IMR-90 (cell line): ENCODE measurements at regions not wholly inside any gene's neighbourhood (a gene's known extent, or its start where the extent isn't known, plus 50 kb on each side); places are given as distances from the start of the nearest gene placed in this dataset.

Source experiments
- ATAC-seq: fragments of 200-7000 bp; cut with Tn5 transposase; 2 replicates; pipeline ENCODE4 v1.9.1; 2020; ENCODE audit warnings: low read depth, mild to moderate bottlenecking, moderate library complexity
- BruUV-seq: library from RNA; stranded (reverse); fragments of 400-500 nt; replicated peaks from 2 replicates; lab custom pipeline; 2021; lab: Mats Ljungman, UMichigan
- CTCF ChIA-PET: fragments of 300-600 bp; formaldehyde crosslinking; extraction: SDS; loops from one replicate; lab custom pipeline; 2021; ENCODE audit warnings: antibody characterized with exemption; lab: Yijun Ruan, JAX
- POLR2A ChIA-PET: fragments of 300-600 bp; sonication (Branson Sonifier 250); formaldehyde crosslinking; loops from one replicate; lab custom pipeline; 2022; ENCODE audit warnings: antibody characterized with exemption; ENCODE audit not compliant: unreplicated experiment; lab: Charles Lee
- DNase-seq: peaks from one replicate; pipeline ENCODE4 v3.0.0; 2013
- H2AFZ ChIP-seq: replicated peaks from 2 replicates; pipeline ENCODE3; 2013; ENCODE audit warnings: low read length, mild to moderate bottlenecking; ENCODE audit not compliant: poor library complexity
- H2AK5ac ChIP-seq: 2 replicates; pipeline ENCODE4 v1.6.1; 2013; ENCODE audit warnings: low read depth, low read length, inconsistent platforms
- H2AK9ac ChIP-seq: replicated peaks from 2 replicates; pipeline ENCODE3; 2013; ENCODE audit warnings: mild to moderate bottlenecking, low read depth, low read length, moderate library complexity; ENCODE audit not compliant: poor library complexity
- H2BK120ac ChIP-seq: 2 replicates; pipeline ENCODE4 v1.6.1; 2013; ENCODE audit warnings: low read depth, low read length, inconsistent platforms
- H2BK15ac ChIP-seq: 3 replicates; pipeline ENCODE4 v1.6.1; 2013; ENCODE audit warnings: low read depth, low read length, inconsistent platforms
- H2BK20ac ChIP-seq: 2 replicates; pipeline ENCODE4 v1.6.1; 2013; ENCODE audit warnings: low read depth, mild to moderate bottlenecking, inconsistent platforms, low read length, moderate library complexity
- H2BK5ac ChIP-seq: 2 replicates; pipeline ENCODE4 v1.6.1; 2013; ENCODE audit warnings: mild to moderate bottlenecking, low read depth, low read length, inconsistent platforms; ENCODE audit not compliant: poor library complexity, severe bottlenecking
- H3K14ac ChIP-seq: replicated peaks from 2 replicates; pipeline ENCODE4 v1.6.1; 2013; ENCODE audit warnings: low read depth, low read length, inconsistent platforms
- H3K18ac ChIP-seq: 2 replicates; pipeline ENCODE4 v1.6.1; 2013; ENCODE audit warnings: low read depth, low read length, control low read depth
- H3K23ac ChIP-seq: 2 replicates; pipeline ENCODE4 v1.6.1; 2013; ENCODE audit warnings: low read depth, low read length, inconsistent platforms
- H3K27ac ChIP-seq: 2 replicates; pipeline ENCODE4 v1.5.1; 2013; ENCODE audit warnings: mild to moderate bottlenecking, control low read depth, low read length; ENCODE audit not compliant: insufficient read depth
- H3K27me3 ChIP-seq: 2 replicates; pipeline ENCODE4 v1.6.1; 2013; ENCODE audit warnings: low read length; ENCODE audit not compliant: control insufficient read depth, insufficient read depth
- H3K36me3 ChIP-seq: 2 replicates; pipeline ENCODE4 v1.6.1; 2013; ENCODE audit warnings: low read length, mixed read lengths; ENCODE audit not compliant: control insufficient read depth, insufficient read depth
- H3K4ac ChIP-seq: 2 replicates; pipeline ENCODE4 v1.6.1; 2013; ENCODE audit warnings: low read depth, low read length, inconsistent platforms
- H3K4me1 ChIP-seq: 2 replicates; pipeline ENCODE4 v1.6.1; 2013; ENCODE audit warnings: low read length, mixed read lengths; ENCODE audit not compliant: control insufficient read depth, insufficient read depth
- H3K4me2 ChIP-seq: 2 replicates; pipeline ENCODE4 v1.6.1; 2013; ENCODE audit warnings: low read depth, mild to moderate bottlenecking, control low read depth, low read length, moderate library complexity
- H3K4me3 ChIP-seq: 2 replicates; pipeline ENCODE4 v1.5.1; 2013; ENCODE audit warnings: low read depth, mild to moderate bottlenecking, control low read depth, low read length, moderate library complexity; ENCODE audit not compliant: insufficient read depth
- H3K56ac ChIP-seq: 2 replicates; pipeline ENCODE4 v1.6.1; 2013; ENCODE audit warnings: low read length, inconsistent platforms; ENCODE audit not compliant: insufficient read depth; ENCODE audit errors: extremely low read depth
- H3K79me1 ChIP-seq, 2 experiments: 2 replicates each; pipeline ENCODE4 v1.6.1; 2013; ENCODE audit warnings: low read length in 2 of 2, inconsistent platforms in 1 of 2, low read depth in 1 of 2
- H3K9ac ChIP-seq: 2 replicates; pipeline ENCODE4 v1.6.1; 2013; ENCODE audit warnings: low read depth, low read length, control low read depth
- H3K9me1 ChIP-seq: 2 replicates; pipeline ENCODE4 v1.6.1; 2013; ENCODE audit warnings: low read length, inconsistent platforms; ENCODE audit not compliant: insufficient read depth
- H3K9me3 ChIP-seq: 2 replicates; pipeline ENCODE4 v1.6.1; 2013; ENCODE audit warnings: low read length; ENCODE audit not compliant: control insufficient read depth, insufficient read depth
- H4K20me1 ChIP-seq: 2 replicates; pipeline ENCODE4 v1.6.1; 2013; ENCODE audit warnings: low read length, inconsistent platforms; ENCODE audit not compliant: insufficient read depth
- H4K5ac ChIP-seq: 2 replicates; pipeline ENCODE4 v1.6.1; 2013; ENCODE audit warnings: mild to moderate bottlenecking, low read depth, low read length, control low read depth
- H4K8ac ChIP-seq, 2 experiments: 2 replicates each; pipeline ENCODE4 v1.6.1; 2013; ENCODE audit warnings: low read depth in 2 of 2, low read length in 2 of 2, control low read depth in 1 of 2, inconsistent platforms in 1 of 2
- H4K91ac ChIP-seq: 2 replicates; pipeline ENCODE4 v1.6.1; 2013; ENCODE audit warnings: low read depth, low read length, inconsistent platforms; ENCODE audit not compliant: insufficient read depth
- BHLHE40 ChIP-seq: fragments of 150-350 bp; IDR thresholded peaks from 2 replicates; pipeline ENCODE4 v1.6.1; 2016; ENCODE audit warnings: mild to moderate bottlenecking, low read depth, low read length
- CEBPB ChIP-seq: IDR thresholded peaks from 2 replicates; pipeline ENCODE4 v1.6.1; 2012; ENCODE audit warnings: low read depth, low read length, improper control_type of control experiment
- CHD1 ChIP-seq: IDR thresholded peaks from 2 replicates; pipeline ENCODE4 v1.6.1; 2012; ENCODE audit warnings: low read depth, low read length, improper control_type of control experiment
- FOS ChIP-seq: fragments of 150-350 bp; IDR thresholded peaks from 2 replicates; pipeline ENCODE4 v1.6.1; 2016; ENCODE audit warnings: low read depth, low read length
- MAFK ChIP-seq: IDR thresholded peaks from 2 replicates; pipeline ENCODE4 v1.6.1; 2012; ENCODE audit warnings: low read depth, low read length, improper control_type of control experiment
- MAZ ChIP-seq: IDR thresholded peaks from 2 replicates; pipeline ENCODE4 v1.6.1; 2012; ENCODE audit warnings: low read depth, mild to moderate bottlenecking, low read length, improper control_type of control experiment, moderate library complexity, borderline replicate concordance
- MXI1 ChIP-seq: IDR thresholded peaks from 2 replicates; pipeline ENCODE4 v1.6.1; 2012; ENCODE audit warnings: low read depth, mild to moderate bottlenecking, low read length, moderate library complexity, borderline replicate concordance
- NFE2L2 ChIP-seq: fragments of 150-350 bp; IDR thresholded peaks from 2 replicates; pipeline ENCODE4 v1.6.1; 2016; ENCODE audit warnings: low read depth, mild to moderate bottlenecking, low read length
- POLR2A ChIP-seq: IDR thresholded peaks from 2 replicates; pipeline ENCODE4 v1.6.1; 2012; ENCODE audit warnings: mild to moderate bottlenecking, low read depth, low read length
- RAD21 ChIP-seq: IDR thresholded peaks from 2 replicates; pipeline ENCODE4 v1.6.1; 2012; ENCODE audit warnings: low read length, improper control_type of control experiment
- RCOR1 ChIP-seq: IDR thresholded peaks from 2 replicates; pipeline ENCODE4 v1.6.1; 2012; ENCODE audit warnings: mild to moderate bottlenecking, low read length, improper control_type of control experiment; ENCODE audit not compliant: insufficient replicate concordance
- RFX5 ChIP-seq: IDR thresholded peaks from 2 replicates; pipeline ENCODE4 v1.8.0; 2012; ENCODE audit warnings: low read depth, mild to moderate bottlenecking, low read length, moderate library complexity
- SMC3 ChIP-seq: fragments of 150-350 bp; IDR thresholded peaks from 2 replicates; pipeline ENCODE4 v1.6.1; 2016; ENCODE audit warnings: low read depth, mild to moderate bottlenecking, antibody characterized with exemption, low read length, moderate library complexity
- WGBS, 2 experiments: methylation state at CpG; one replicate each; pipeline versions ENCODE4 v1.1.5 to v1.1.7; 2013; ENCODE audit warnings: missing lambda C conversion rate in 2 of 2; ENCODE audit not compliant: insufficient read length in 1 of 2; ENCODE audit errors: extremely low coverage in 2 of 2; 5-methylcytosine and 5-hydroxymethylcytosine counted together
- dilution Hi-C: fragments of 300-500 bp; cut with HindIII; formaldehyde crosslinking; loops from one replicate; pipeline ENCODE4 v1.14.3; 2018; ENCODE audit warnings: low sequenced_read_pairs; ENCODE audit not compliant: unreplicated experiment
- in situ Hi-C: fragments of 300-500 bp; cut with MboI; formaldehyde crosslinking; loops from 3 replicates; pipeline ENCODE4 v1.14.3; 2019; ENCODE audit warnings: low sequenced_read_pairs, inconsistent platforms, mixed read lengths
- intact Hi-C: fragments of 100-400 bp; cut with micrococcal nuclease; formaldehyde crosslinking; loops from 2 replicates; pipeline ENCODE4 v1.10.0; 2022
- TF ChIP-seq, protein P1 (sequence below): fragments of 150-350 bp; IDR thresholded peaks from 2 replicates; pipeline ENCODE4 v1.6.1; 2017; ENCODE audit warnings: mild to moderate bottlenecking, antibody characterized with exemption, low read length, low read depth
- TF ChIP-seq, protein P2 (sequence below): fragments of 150-350 bp; IDR thresholded peaks from 2 replicates; pipeline ENCODE4 v1.6.1; 2016; ENCODE audit warnings: low read depth, mild to moderate bottlenecking, low read length, moderate library complexity, borderline replicate concordance
- TF ChIP-seq, protein P3 (sequence below): conservative IDR thresholded peaks from 2 replicates; pipeline ENCODE4 v1.5.1; 2012; ENCODE audit warnings: mild to moderate bottlenecking, low read depth, low read length, improper control_type of control experiment

DNA sequence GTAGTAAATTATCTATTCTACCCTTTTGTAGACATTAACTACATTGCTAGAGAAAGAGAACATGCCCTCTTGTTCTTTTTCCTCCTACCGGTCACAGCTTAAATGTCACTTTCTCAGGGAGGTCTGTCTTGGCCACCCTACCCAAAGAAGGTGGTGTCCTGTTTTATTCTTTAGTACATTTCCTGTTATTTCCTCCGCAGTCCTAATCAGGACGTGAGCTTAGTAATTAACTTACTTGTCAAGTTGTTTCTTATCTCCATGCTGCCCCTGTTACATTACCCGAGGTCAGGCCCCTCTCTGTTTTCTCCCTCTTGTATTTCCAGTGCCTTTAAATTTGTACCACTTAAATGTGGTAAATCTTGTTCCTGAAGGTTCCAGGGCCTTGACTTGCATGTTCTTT is 73.7 kb upstream of the RMDN2 start:
- Histone ChIP-seq H2BK20ac (no peak overlapping the region), H3K4me2 (no peak overlapping the region), H2AK5ac (peak overlapping the region; percentile 27; the same call in 1 of the 2 replicates), H3K4ac (no peak overlapping the region), H3K4me1 (peaks cover 14% of the 10 kb centered on the region), H3K4me3 (no peak overlapping the region), H2AK9ac (no peak overlapping the region), H3K23ac (no peak overlapping the region), H3K14ac (no peak overlapping the region), H3K9me3 (no peaks in the 10 kb centered on the region), H2AFZ (no peak overlapping the region), H3K18ac (peak overlapping the region; percentile 29; the same call in 1 of the 2 replicates), H3K36me3 (no peaks in the 10 kb centered on the region), H4K8ac (peak overlapping the region in 1 of 2 experiments; percentile 27; a peak in 1 of 4 replicates), H3K27ac (no peak overlapping the region), H4K20me1 (no peaks in the 10 kb centered on the region), H4K5ac (no peak overlapping the region), H4K91ac (no peak overlapping the region), H3K9ac (no peak overlapping the region), H2BK120ac (no peak overlapping the region), H3K27me3 (no peaks in the 10 kb centered on the region), H2BK15ac (no peak overlapping the region), H2BK5ac (no peak overlapping the region), H3K56ac (no peak overlapping the region), H3K9me1 (peaks cover 11% of the 10 kb centered on the region), H3K79me1 (no peaks in the 10 kb centered on the region)
- no CpG with 5 or more reads among the region's 4 CpGs for WGBS, 2 experiments
- POLR2A ChIA-PET = interaction anchor here (0.6 kb wide), 1 partner anchor 197 kb away, joined by 4 read pairs; no protein-coding TSS in a partner anchor
- intact Hi-C loops (no loop called here), in situ Hi-C loops (no loop called here), dilution Hi-C loops (no loop called here)
- no TSS peak for BruUV-seq
- no peak for TF ChIP-seq RCOR1
- TF ChIP-seq, protein P1, sequence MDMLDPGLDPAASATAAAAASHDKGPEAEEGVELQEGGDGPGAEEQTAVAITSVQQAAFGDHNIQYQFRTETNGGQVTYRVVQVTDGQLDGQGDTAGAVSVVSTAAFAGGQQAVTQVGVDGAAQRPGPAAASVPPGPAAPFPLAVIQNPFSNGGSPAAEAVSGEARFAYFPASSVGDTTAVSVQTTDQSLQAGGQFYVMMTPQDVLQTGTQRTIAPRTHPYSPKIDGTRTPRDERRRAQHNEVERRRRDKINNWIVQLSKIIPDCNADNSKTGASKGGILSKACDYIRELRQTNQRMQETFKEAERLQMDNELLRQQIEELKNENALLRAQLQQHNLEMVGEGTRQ = no peak
- TF ChIP-seq MXI1 = no peak
- no peak for TF ChIP-seq NFE2L2
- no peak for TF ChIP-seq CEBPB
- TF ChIP-seq POLR2A = no peak
- TF ChIP-seq, protein P2, sequence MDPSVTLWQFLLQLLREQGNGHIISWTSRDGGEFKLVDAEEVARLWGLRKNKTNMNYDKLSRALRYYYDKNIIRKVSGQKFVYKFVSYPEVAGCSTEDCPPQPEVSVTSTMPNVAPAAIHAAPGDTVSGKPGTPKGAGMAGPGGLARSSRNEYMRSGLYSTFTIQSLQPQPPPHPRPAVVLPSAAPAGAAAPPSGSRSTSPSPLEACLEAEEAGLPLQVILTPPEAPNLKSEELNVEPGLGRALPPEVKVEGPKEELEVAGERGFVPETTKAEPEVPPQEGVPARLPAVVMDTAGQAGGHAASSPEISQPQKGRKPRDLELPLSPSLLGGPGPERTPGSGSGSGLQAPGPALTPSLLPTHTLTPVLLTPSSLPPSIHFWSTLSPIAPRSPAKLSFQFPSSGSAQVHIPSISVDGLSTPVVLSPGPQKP = no peak
- no peak for TF ChIP-seq SMC3
- no peak for TF ChIP-seq BHLHE40
- TF ChIP-seq, protein P3, sequence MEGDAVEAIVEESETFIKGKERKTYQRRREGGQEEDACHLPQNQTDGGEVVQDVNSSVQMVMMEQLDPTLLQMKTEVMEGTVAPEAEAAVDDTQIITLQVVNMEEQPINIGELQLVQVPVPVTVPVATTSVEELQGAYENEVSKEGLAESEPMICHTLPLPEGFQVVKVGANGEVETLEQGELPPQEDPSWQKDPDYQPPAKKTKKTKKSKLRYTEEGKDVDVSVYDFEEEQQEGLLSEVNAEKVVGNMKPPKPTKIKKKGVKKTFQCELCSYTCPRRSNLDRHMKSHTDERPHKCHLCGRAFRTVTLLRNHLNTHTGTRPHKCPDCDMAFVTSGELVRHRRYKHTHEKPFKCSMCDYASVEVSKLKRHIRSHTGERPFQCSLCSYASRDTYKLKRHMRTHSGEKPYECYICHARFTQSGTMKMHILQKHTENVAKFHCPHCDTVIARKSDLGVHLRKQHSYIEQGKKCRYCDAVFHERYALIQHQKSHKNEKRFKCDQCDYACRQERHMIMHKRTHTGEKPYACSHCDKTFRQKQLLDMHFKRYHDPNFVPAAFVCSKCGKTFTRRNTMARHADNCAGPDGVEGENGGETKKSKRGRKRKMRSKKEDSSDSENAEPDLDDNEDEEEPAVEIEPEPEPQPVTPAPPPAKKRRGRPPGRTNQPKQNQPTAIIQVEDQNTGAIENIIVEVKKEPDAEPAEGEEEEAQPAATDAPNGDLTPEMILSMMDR = no peak
- TF ChIP-seq MAZ = no peak
- TF ChIP-seq MAFK = no peak
- TF ChIP-seq FOS = no peak
- TF ChIP-seq RAD21 = no peak
- no peak for TF ChIP-seq RFX5
- TF ChIP-seq CHD1 = no peak
- no peak for ATAC-seq
- CTCF ChIA-PET = no interaction called here
- DNase-seq = no peak
